GM18502 (cell line): ENCODE measurements at regions not wholly inside any gene's neighbourhood (a gene's known extent, or its start where the extent isn't known, plus 50 kb on each side); places are given as distances from the start of the nearest gene placed in this dataset.

Source experiments
- ATAC-seq: cut with Tn5 transposase; IDR thresholded peaks from one replicate; pipeline ENCODE4 v1.9.1; 2021; ENCODE audit warnings: mild to moderate bottlenecking; ENCODE audit not compliant: unreplicated experiment, poor library complexity

- no peak for ATAC-seq
Observed at GRCh38 chr9:106298997-106299396, 564.0 kb upstream of the ZNF462 start.

GRCh38 chr9:106304401-106304920 lies 558.5 kb upstream of the ZNF462 start:
- no peak for ATAC-seq

GRCh38 chr9:106305428-106306133 lies 557.4 kb upstream of the ZNF462 start:
- ATAC-seq, result no peak

- ATAC-seq, result no peak
Observed at GRCh38 chr9:106307670-106308069, 555.3 kb upstream of the ZNF462 start.

GRCh38 chr9:106309925-106310324 lies 553.0 kb upstream of the ZNF462 start:
- no peak for ATAC-seq

GRCh38 chr9:106310782-106311181 lies 552.2 kb upstream of the ZNF462 start:
- ATAC-seq, result no peak

GRCh38 chr9:106312906-106313305 lies 550.1 kb upstream of the ZNF462 start:
- no peak for ATAC-seq

- no peak for ATAC-seq
Observed at GRCh38 chr9:106314476-106314875, 548.5 kb upstream of the ZNF462 start.

GRCh38 chr9:106321394-106322180 lies 541.4 kb upstream of the ZNF462 start:
- no peak for ATAC-seq

- ATAC-seq, result no peak
Observed at GRCh38 chr9:106322706-106323245, 540.2 kb upstream of the ZNF462 start.

- ATAC-seq, result no peak
Observed at GRCh38 chr9:106324053-106324585, 538.8 kb upstream of the ZNF462 start.

- no peak for ATAC-seq
Observed at GRCh38 chr9:106324591-106325280, 538.2 kb upstream of the ZNF462 start.

- ATAC-seq, result no peak
Observed at GRCh38 chr9:106326493-106326892, 536.5 kb upstream of the ZNF462 start.

- no peak for ATAC-seq
Observed at GRCh38 chr9:106333481-106333880, 529.5 kb upstream of the ZNF462 start.

GRCh38 chr9:106334081-106334480 lies 528.9 kb upstream of the ZNF462 start:
- no peak for ATAC-seq

- no peak for ATAC-seq
Observed at GRCh38 chr9:106339882-106340281, 523.1 kb upstream of the ZNF462 start.

GRCh38 chr9:106350777-106351176 lies 512.2 kb upstream of the ZNF462 start:
- no peak for ATAC-seq

GRCh38 chr9:106356924-106357323 lies 506.0 kb upstream of the ZNF462 start:
- no peak for ATAC-seq

- ATAC-seq, result no peak
Observed at GRCh38 chr9:106358331-106358730, 504.6 kb upstream of the ZNF462 start.

GRCh38 chr9:106376689-106377088 lies 486.3 kb upstream of the ZNF462 start:
- no peak for ATAC-seq
